ENCODE measurements at regions not wholly inside any gene's neighbourhood (a gene's known extent, or its start where the extent isn't known, plus 50 kb on each side); places are given as distances from the start of the nearest gene placed in this dataset.

DNA sequence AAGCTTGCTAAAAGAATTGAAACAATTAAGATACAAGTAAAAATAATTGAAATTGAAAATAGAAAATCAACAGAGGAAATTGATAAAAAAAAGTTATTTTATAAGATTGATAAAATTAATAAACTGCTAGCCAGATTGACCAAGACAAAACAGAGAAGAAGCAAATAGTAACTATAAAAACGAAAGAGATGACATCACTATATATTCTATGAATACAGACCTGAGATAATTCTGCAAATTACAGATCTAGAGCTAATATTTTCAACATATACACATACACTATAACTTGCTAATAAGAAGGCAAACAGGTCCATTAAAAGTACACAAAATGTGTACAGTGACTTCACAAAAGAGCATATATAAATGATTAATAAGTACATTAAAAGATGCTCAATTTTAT lies 90.1 kb upstream of the RNPC3 start:
- no peak for DNase-seq (ENCODE audit: low spot score)
- H3K4me1 Mint-ChIP-seq: no peaks in the 10 kb centered on the region
- Histone ChIP-seq H3K27me3 (no peaks in the 10 kb centered on the region), H3K9ac (no peak overlapping the region), H3K4me3 (no peak overlapping the region), H3K36me3 (no peaks in the 10 kb centered on the region), H3K27ac (no peak overlapping the region), H4K20me1 (ENCODE audit: low read depth) (no peaks in the 10 kb centered on the region), H3K4me2 (no peak overlapping the region), H3K4me1 (no peaks in the 10 kb centered on the region), H2AFZ (replicated peaks) (no peak overlapping the region), H3F3A (ENCODE audit: low read depth) (no peaks in the 10 kb centered on the region), H3K79me2 (ENCODE audit: low read depth) (no peaks in the 10 kb centered on the region), H3K9me3 (ENCODE audit: low read depth) (no peaks in the 10 kb centered on the region)
- H3K27me3 Mint-ChIP-seq (ENCODE audit: insufficient read depth, low read depth): no peaks in the 10 kb centered on the region
- TF ChIP-seq EZH2 (IDR thresholded peaks at IDR 0.05): no peak
- no peak for TF ChIP-seq EZH2phosphoT487 (IDR thresholded peaks at IDR 0.05)
- TF ChIP-seq, protein P1, sequence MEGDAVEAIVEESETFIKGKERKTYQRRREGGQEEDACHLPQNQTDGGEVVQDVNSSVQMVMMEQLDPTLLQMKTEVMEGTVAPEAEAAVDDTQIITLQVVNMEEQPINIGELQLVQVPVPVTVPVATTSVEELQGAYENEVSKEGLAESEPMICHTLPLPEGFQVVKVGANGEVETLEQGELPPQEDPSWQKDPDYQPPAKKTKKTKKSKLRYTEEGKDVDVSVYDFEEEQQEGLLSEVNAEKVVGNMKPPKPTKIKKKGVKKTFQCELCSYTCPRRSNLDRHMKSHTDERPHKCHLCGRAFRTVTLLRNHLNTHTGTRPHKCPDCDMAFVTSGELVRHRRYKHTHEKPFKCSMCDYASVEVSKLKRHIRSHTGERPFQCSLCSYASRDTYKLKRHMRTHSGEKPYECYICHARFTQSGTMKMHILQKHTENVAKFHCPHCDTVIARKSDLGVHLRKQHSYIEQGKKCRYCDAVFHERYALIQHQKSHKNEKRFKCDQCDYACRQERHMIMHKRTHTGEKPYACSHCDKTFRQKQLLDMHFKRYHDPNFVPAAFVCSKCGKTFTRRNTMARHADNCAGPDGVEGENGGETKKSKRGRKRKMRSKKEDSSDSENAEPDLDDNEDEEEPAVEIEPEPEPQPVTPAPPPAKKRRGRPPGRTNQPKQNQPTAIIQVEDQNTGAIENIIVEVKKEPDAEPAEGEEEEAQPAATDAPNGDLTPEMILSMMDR (IDR thresholded peaks at IDR 0.05): no peak
- no peak overlapping the region for H3K27ac Mint-ChIP-seq
- no peaks in the 10 kb centered on the region for H3K9me3 Mint-ChIP-seq
- H3K4me3 Mint-ChIP-seq: no peak overlapping the region
- no peaks in the 10 kb centered on the region for H3K36me3 Mint-ChIP-seq

DNA sequence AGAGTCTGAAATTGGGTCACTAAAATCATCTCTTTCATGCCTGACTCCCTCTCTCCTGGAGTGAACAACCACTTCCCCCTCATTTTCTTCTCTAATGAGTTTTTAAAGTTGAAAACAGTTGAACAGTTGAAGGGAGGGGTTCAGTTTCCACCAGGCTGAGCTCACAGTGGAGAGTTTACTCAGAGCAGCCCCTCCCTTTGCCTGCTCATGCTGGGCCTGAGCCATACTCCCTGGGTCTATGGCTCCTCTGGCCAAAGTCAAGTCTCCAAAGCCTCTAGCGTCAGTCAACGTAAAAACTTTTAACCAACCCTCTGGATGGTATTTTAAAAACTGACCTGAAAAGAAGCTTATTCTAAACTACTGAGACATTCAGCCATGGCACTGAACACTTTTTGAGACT lies 100.8 kb upstream of the RNPC3 start:
- Histone ChIP-seq H3K27me3 (no peaks in the 10 kb centered on the region), H4K20me1 (ENCODE audit: low read depth) (no peaks in the 10 kb centered on the region), H3K4me2 (no peak overlapping the region), H3F3A (ENCODE audit: low read depth) (no peaks in the 10 kb centered on the region), H2AFZ (replicated peaks) (no peak overlapping the region), H3K4me1 (no peaks in the 10 kb centered on the region), H3K27ac (no peak overlapping the region), H3K36me3 (no peaks in the 10 kb centered on the region), H3K9ac (no peak overlapping the region), H3K79me2 (ENCODE audit: low read depth) (no peaks in the 10 kb centered on the region), H3K9me3 (ENCODE audit: low read depth) (no peaks in the 10 kb centered on the region), H3K4me3 (no peak overlapping the region)
- no peaks in the 10 kb centered on the region for H3K4me1 Mint-ChIP-seq
- no peak for DNase-seq (ENCODE audit: low spot score)
- H3K27me3 Mint-ChIP-seq (ENCODE audit: insufficient read depth, low read depth): no peaks in the 10 kb centered on the region
- TF ChIP-seq, protein P1 (IDR thresholded peaks at IDR 0.05): no peak
- TF ChIP-seq EZH2 (IDR thresholded peaks at IDR 0.05) (no peak), EZH2phosphoT487 (IDR thresholded peaks at IDR 0.05) (no peak)
- H3K27ac Mint-ChIP-seq: no peak overlapping the region
- H3K9me3 Mint-ChIP-seq: no peaks in the 10 kb centered on the region
- H3K4me3 Mint-ChIP-seq: no peak overlapping the region
- no peaks in the 10 kb centered on the region for H3K36me3 Mint-ChIP-seq

DNA sequence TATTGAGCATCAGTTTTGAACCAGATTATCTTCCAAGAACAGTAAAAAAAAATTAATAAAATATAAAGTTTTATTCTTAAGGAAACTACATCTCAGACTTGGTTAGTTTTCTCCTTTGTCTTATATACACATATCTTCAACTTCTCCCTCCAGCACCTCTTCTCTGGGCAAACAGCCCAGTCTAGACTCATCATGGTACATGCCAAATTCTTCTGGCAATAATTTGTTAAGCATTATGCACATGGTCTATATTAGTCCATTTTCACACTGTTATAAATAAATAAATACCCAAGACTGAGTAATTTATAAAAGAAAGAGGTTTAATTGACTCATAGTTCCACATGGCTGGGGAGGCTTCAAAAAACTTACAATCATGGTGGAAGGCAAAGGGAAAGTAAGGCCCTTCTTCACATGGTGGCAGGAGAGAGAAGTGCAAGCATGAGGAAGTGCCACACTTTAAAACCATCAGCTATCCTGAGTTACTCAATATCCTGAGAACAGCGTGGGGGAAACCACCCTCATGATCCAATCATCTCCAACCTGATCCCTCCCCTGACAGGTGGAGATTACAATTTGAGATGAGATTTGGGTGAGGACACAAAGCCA lies 108.7 kb upstream of the RNPC3 start:
- Mint-ChIP-seq H3K4me3 (no peak overlapping the region), H3K36me3 (no peaks in the 10 kb centered on the region), H3K27ac (no peak overlapping the region), H3K4me1 (no peaks in the 10 kb centered on the region), H3K27me3 (ENCODE audit: insufficient read depth, low read depth) (no peaks in the 10 kb centered on the region), H3K9me3 (no peaks in the 10 kb centered on the region)
- TF ChIP-seq, protein P1 (IDR thresholded peaks at IDR 0.05): no peak
- TF ChIP-seq EZH2 (IDR thresholded peaks at IDR 0.05) (no peak), EZH2phosphoT487 (IDR thresholded peaks at IDR 0.05) (no peak)
- Histone ChIP-seq H3K9ac (no peak overlapping the region), H3K4me1 (no peaks in the 10 kb centered on the region), H3K4me3 (no peak overlapping the region), H3K36me3 (no peaks in the 10 kb centered on the region), H3K9me3 (ENCODE audit: low read depth) (no peaks in the 10 kb centered on the region), H3K79me2 (ENCODE audit: low read depth) (no peaks in the 10 kb centered on the region), H3F3A (ENCODE audit: low read depth) (no peaks in the 10 kb centered on the region), H4K20me1 (ENCODE audit: low read depth) (no peaks in the 10 kb centered on the region), H2AFZ (replicated peaks) (no peak overlapping the region), H3K27me3 (no peaks in the 10 kb centered on the region), H3K27ac (no peak overlapping the region), H3K4me2 (no peak overlapping the region)
- DNase-seq (ENCODE audit: low spot score): no peak

Measured in neural progenitor cell (in vitro differentiated cells).